Large intestine (tissue), 3 donors: ENCODE measurements at regions not wholly inside any gene's neighbourhood (a gene's known extent, or its start where the extent isn't known, plus 50 kb on each side); places are given as distances from the start of the nearest gene placed in this dataset.

Experiments used
- DNase-seq, 2 donors: peaks; one replicate each; pipeline versions ENCODE4 v3.0.0 to v3.0.0-alpha.2; 2013
- H3K27ac ChIP-seq: one replicate; pipeline ENCODE4 v1.5.1; 2013; ENCODE audit warnings: low read length
- H3K27me3 ChIP-seq: 2 replicates; pipeline ENCODE4 v1.6.1; 2013; ENCODE audit warnings: low read length; ENCODE audit not compliant: control insufficient read depth, insufficient read depth
- H3K36me3 ChIP-seq: 2 replicates; pipeline ENCODE4 v1.6.1; 2013; ENCODE audit warnings: low read length; ENCODE audit not compliant: control insufficient read depth, insufficient read depth
- H3K4me1 ChIP-seq: one replicate; pipeline ENCODE4 v1.6.1; 2013; ENCODE audit warnings: low read length; ENCODE audit not compliant: control insufficient read depth, insufficient read depth
- H3K4me3 ChIP-seq: one replicate; pipeline ENCODE4 v1.5.1; 2013; ENCODE audit warnings: low read length
- H3K9me3 ChIP-seq: one replicate; pipeline ENCODE4 v1.6.1; 2013; ENCODE audit warnings: mild to moderate bottlenecking, low read depth, low read length, moderate library complexity; ENCODE audit not compliant: control insufficient read depth
- WGBS: methylation state at CpG from one replicate; pipeline ENCODE4 v1.1.5; 2013; ENCODE audit warnings: low lambda C conversion rate; ENCODE audit not compliant: insufficient coverage; 5-methylcytosine and 5-hydroxymethylcytosine counted together

- 67% methylated on average over 4 of the region's 31 CpGs for WGBS
- no peaks in the 10 kb centered on the region for H3K4me1 ChIP-seq
Observed at GRCh38 chr18:2351126-2351850, 220.0 kb downstream of the METTL4 start.

GRCh38 chr18:2354292-2354691 is 217.0 kb downstream of the METTL4 start:
- no peaks in the 10 kb centered on the region for H3K9me3 ChIP-seq
- no peak overlapping the region for H3K4me3 ChIP-seq
- H3K36me3 ChIP-seq, result no peaks in the 10 kb centered on the region
- no peaks in the 10 kb centered on the region for H3K4me1 ChIP-seq
- 91% methylated on average over 4 of the region's 5 CpGs for WGBS
- H3K27me3 ChIP-seq, result no peaks in the 10 kb centered on the region
- no peak overlapping the region for H3K27ac ChIP-seq
- no peak for DNase-seq

More at GRCh38 chr18:2351126-2351850, 220.0 kb downstream of the METTL4 start:
- no peaks in the 10 kb centered on the region for H3K36me3 ChIP-seq
- DNase-seq, result no peak
- H3K4me3 ChIP-seq, result no peak overlapping the region
- H3K27ac ChIP-seq, result no peak overlapping the region
- no peaks in the 10 kb centered on the region for H3K9me3 ChIP-seq
- H3K27me3 ChIP-seq, result no peaks in the 10 kb centered on the region

GRCh38 chr18:2356906-2357305 is 214.4 kb downstream of the METTL4 start:
- Histone ChIP-seq H3K4me3 (no peak overlapping the region), H3K9me3 (no peaks in the 10 kb centered on the region), H3K27ac (no peak overlapping the region), H3K4me1 (no peaks in the 10 kb centered on the region), H3K36me3 (no peaks in the 10 kb centered on the region), H3K27me3 (no peaks in the 10 kb centered on the region)
- DNase-seq, result no peak
- no CpG with 5 or more reads among the region's 5 CpGs for WGBS

GRCh38 chr18:2360861-2361260 is 210.4 kb downstream of the METTL4 start:
- Histone ChIP-seq H3K36me3 (no peaks in the 10 kb centered on the region), H3K27ac (no peak overlapping the region), H3K4me3 (no peak overlapping the region), H3K4me1 (no peaks in the 10 kb centered on the region), H3K9me3 (no peaks in the 10 kb centered on the region), H3K27me3 (no peaks in the 10 kb centered on the region)
- no peak for DNase-seq
- no CpG with 5 or more reads among the region's 1 CpG for WGBS

- WGBS, result 100% methylated on average over 1 of the region's 3 CpGs
- no peaks in the 10 kb centered on the region for H3K9me3 ChIP-seq
- no peaks in the 10 kb centered on the region for H3K36me3 ChIP-seq
- no peak overlapping the region for H3K4me3 ChIP-seq
- DNase-seq, result no peak
- no peak overlapping the region for H3K27ac ChIP-seq
- H3K27me3 ChIP-seq, result no peaks in the 10 kb centered on the region
- H3K4me1 ChIP-seq, result no peaks in the 10 kb centered on the region
Observed at GRCh38 chr18:2368102-2368501, 203.2 kb downstream of the METTL4 start.

GRCh38 chr18:2376707-2377106 is 194.6 kb downstream of the METTL4 start:
- no CpG with 5 or more reads among the region's 2 CpGs for WGBS
- Histone ChIP-seq H3K36me3 (no peaks in the 10 kb centered on the region), H3K9me3 (no peaks in the 10 kb centered on the region), H3K27ac (no peak overlapping the region), H3K4me3 (no peak overlapping the region), H3K4me1 (no peaks in the 10 kb centered on the region), H3K27me3 (no peaks in the 10 kb centered on the region)
- no peak for DNase-seq

- no peak for DNase-seq
- no peak overlapping the region for H3K27ac ChIP-seq
- H3K4me1 ChIP-seq, result no peaks in the 10 kb centered on the region
- H3K27me3 ChIP-seq, result no peaks in the 10 kb centered on the region
- no peaks in the 10 kb centered on the region for H3K36me3 ChIP-seq
- no CpG with 5 or more reads among the region's 2 CpGs for WGBS
- no peak overlapping the region for H3K4me3 ChIP-seq
- no peaks in the 10 kb centered on the region for H3K9me3 ChIP-seq
Observed at GRCh38 chr18:2380101-2380500, 191.2 kb downstream of the METTL4 start.

- H3K27me3 ChIP-seq, result no peaks in the 10 kb centered on the region
- no peaks in the 10 kb centered on the region for H3K4me1 ChIP-seq
- H3K27ac ChIP-seq, result no peak overlapping the region
- no peak for DNase-seq
- 80% methylated on average over 1 of the region's 2 CpGs for WGBS
- no peaks in the 10 kb centered on the region for H3K36me3 ChIP-seq
- H3K4me3 ChIP-seq, result no peak overlapping the region
- no peaks in the 10 kb centered on the region for H3K9me3 ChIP-seq
Observed at GRCh38 chr18:2381539-2381938, 189.8 kb downstream of the METTL4 start.

- H3K27me3 ChIP-seq, result no peaks in the 10 kb centered on the region
- H3K9me3 ChIP-seq, result peaks cover 3% of the 10 kb centered on the region
Observed at GRCh38 chr18:2387588-2387987, 183.7 kb downstream of the METTL4 start.

GRCh38 chr18:2390158-2390557 is 181.1 kb downstream of the METTL4 start:
- no peak for DNase-seq
- Histone ChIP-seq H3K9me3 (peaks cover 3% of the 10 kb centered on the region), H3K27me3 (no peaks in the 10 kb centered on the region), H3K4me3 (no peak overlapping the region), H3K36me3 (no peaks in the 10 kb centered on the region), H3K4me1 (no peaks in the 10 kb centered on the region), H3K27ac (no peak overlapping the region)
- WGBS, result no CpG with 5 or more reads among the region's 1 CpG

More at GRCh38 chr18:2387588-2387987, 183.7 kb downstream of the METTL4 start:
- no peak for DNase-seq
- Histone ChIP-seq H3K36me3 (no peaks in the 10 kb centered on the region), H3K27ac (no peak overlapping the region), H3K4me1 (no peaks in the 10 kb centered on the region), H3K4me3 (no peak overlapping the region)

GRCh38 chr18:2391470-2391869 is 179.8 kb downstream of the METTL4 start:
- Histone ChIP-seq H3K4me1 (no peaks in the 10 kb centered on the region), H3K4me3 (no peak overlapping the region), H3K36me3 (no peaks in the 10 kb centered on the region), H3K27ac (no peak overlapping the region), H3K9me3 (peaks cover 3% of the 10 kb centered on the region), H3K27me3 (no peaks in the 10 kb centered on the region)
- no peak for DNase-seq
- 70% methylated on average over 5 of the region's 6 CpGs for WGBS
